Neural progenitor cell (in vitro differentiated cells): ENCODE measurements at regions not wholly inside any gene's neighbourhood (a gene's known extent, or its start where the extent isn't known, plus 50 kb on each side); places are given as distances from the start of the nearest gene placed in this dataset.

Source experiments
- DNase-seq: peaks from one replicate; pipeline ENCODE4 v3.0.0-alpha.2; 2016; ENCODE audit warnings: low spot score
- H2AFZ ChIP-seq: fragments of 200-600 bp; sonication (generic); replicated peaks from 2 replicates; pipeline ENCODE4 v1.6.1; 2016; ENCODE audit warnings: antibody characterized with exemption
- H3F3A ChIP-seq: fragments of 200-600 bp; sonication (generic); 2 replicates; pipeline ENCODE4 v1.6.1; 2016; ENCODE audit warnings: antibody characterized with exemption, low read depth
- H3K27ac ChIP-seq: fragments of 200-600 bp; sonication (generic); 2 replicates; pipeline ENCODE4 v1.5.1; 2016; ENCODE audit warnings: mild to moderate bottlenecking
- H3K27me3 ChIP-seq: fragments of 200-600 bp; sonication (generic); 2 replicates; pipeline ENCODE4 v1.6.1; 2016; ENCODE audit warnings: mild to moderate bottlenecking, moderate library complexity
- H3K36me3 ChIP-seq: fragments of 200-600 bp; sonication (generic); 2 replicates; pipeline ENCODE4 v1.5.1; 2016
- H3K4me1 ChIP-seq: fragments of 200-600 bp; sonication (generic); 2 replicates; pipeline ENCODE4 v1.6.1; 2016; ENCODE audit warnings: mixed run types
- H3K4me2 ChIP-seq: fragments of 200-600 bp; sonication (generic); 2 replicates; pipeline ENCODE4 v1.6.1; 2016
- H3K4me3 ChIP-seq: fragments of 200-600 bp; sonication (generic); 2 replicates; pipeline ENCODE4 v1.5.1; 2016
- H3K79me2 ChIP-seq: fragments of 200-600 bp; sonication (generic); 2 replicates; pipeline ENCODE4 v1.6.1; 2016; ENCODE audit warnings: low read depth
- H3K9ac ChIP-seq: fragments of 200-600 bp; sonication (generic); 2 replicates; pipeline ENCODE4 v1.6.1; 2016
- H3K9me3 ChIP-seq: fragments of 200-600 bp; sonication (generic); 2 replicates; pipeline ENCODE4 v1.5.1; 2016; ENCODE audit warnings: low read depth
- H4K20me1 ChIP-seq: fragments of 200-600 bp; sonication (generic); 2 replicates; pipeline ENCODE4 v1.6.1; 2016; ENCODE audit warnings: low read depth
- H3K27ac Mint-ChIP-seq: 3 replicates; pipeline ENCODE4 v1.8.0; 2021; ENCODE audit warnings: mixed read lengths
- H3K27me3 Mint-ChIP-seq: 2 replicates; pipeline ENCODE4 v1.8.0; 2022; ENCODE audit warnings: low read depth, mild to moderate bottlenecking, inconsistent platforms, moderate library complexity, mixed read lengths; ENCODE audit not compliant: insufficient read depth
- H3K36me3 Mint-ChIP-seq: 3 replicates; pipeline ENCODE4 v1.8.0; 2021; ENCODE audit warnings: mixed read lengths
- H3K4me1 Mint-ChIP-seq: 3 replicates; pipeline ENCODE4 v1.8.0; 2021; ENCODE audit warnings: mixed read lengths
- H3K4me3 Mint-ChIP-seq: 3 replicates; pipeline ENCODE4 v1.8.0; 2021; ENCODE audit warnings: mild to moderate bottlenecking, moderate library complexity, mixed read lengths
- H3K9me3 Mint-ChIP-seq: 3 replicates; pipeline ENCODE4 v1.8.0; 2020; ENCODE audit warnings: mixed read lengths
- CTCF ChIP-seq: fragments of 200-600 bp; sonication (generic); IDR thresholded peaks from 2 replicates; pipeline ENCODE4 v1.5.1; 2017; ENCODE audit warnings: antibody characterized with exemption, mild to moderate bottlenecking
- EZH2 ChIP-seq: fragments of 200-600 bp; sonication (generic); IDR thresholded peaks from 2 replicates; pipeline ENCODE4 v1.6.1; 2017; ENCODE audit warnings: antibody characterized with exemption, mild to moderate bottlenecking, moderate library complexity
- EZH2phosphoT487 ChIP-seq: fragments of 200-600 bp; sonication (generic); IDR thresholded peaks from 2 replicates; pipeline ENCODE4 v1.6.1; 2017; ENCODE audit warnings: antibody characterized with exemption

- H3K9ac ChIP-seq: no peak overlapping the region
- H3K4me1 Mint-ChIP-seq: peaks cover 26% of the 10 kb centered on the region
- H2AFZ ChIP-seq: no peak overlapping the region
- H3K4me3 Mint-ChIP-seq: no peak overlapping the region
- H3K27ac Mint-ChIP-seq: no peak overlapping the region
- H3K9me3 Mint-ChIP-seq: no peaks in the 10 kb centered on the region
- H3K4me1 ChIP-seq: peaks cover 11% of the 10 kb centered on the region
- no peaks in the 10 kb centered on the region for H3K36me3 ChIP-seq
- H4K20me1 ChIP-seq: peaks cover 37% of the 10 kb centered on the region
- TF ChIP-seq CTCF (no peak), EZH2 (no peak), EZH2phosphoT487 (no peak)
- no peak for DNase-seq
- H3F3A ChIP-seq: peaks cover under 1% of the 10 kb centered on the region
- H3K4me3 ChIP-seq: no peak overlapping the region
- no peak overlapping the region for H3K4me2 ChIP-seq
- no peaks in the 10 kb centered on the region for H3K9me3 ChIP-seq
- H3K27me3 Mint-ChIP-seq: no peaks in the 10 kb centered on the region
- peaks cover 54% of the 10 kb centered on the region for H3K79me2 ChIP-seq
- H3K27me3 ChIP-seq: no peaks in the 10 kb centered on the region
- no peak overlapping the region for H3K27ac ChIP-seq
- peaks cover 8% of the 10 kb centered on the region for H3K36me3 Mint-ChIP-seq
Observed at GRCh38 chr2:74036010-74036409, 51.3 kb downstream of the TET3 start.

- no peak overlapping the region for H3K27ac ChIP-seq
- no peak overlapping the region for H2AFZ ChIP-seq
- Mint-ChIP-seq H3K4me1 (peaks cover 20% of the 10 kb centered on the region), H3K9me3 (no peaks in the 10 kb centered on the region), H3K4me3 (no peak overlapping the region), H3K27me3 (no peaks in the 10 kb centered on the region), H3K36me3 (peaks cover 8% of the 10 kb centered on the region), H3K27ac (no peak overlapping the region)
- H3K4me1 ChIP-seq: peaks cover 6% of the 10 kb centered on the region
- no peak overlapping the region for H3K4me3 ChIP-seq
- H3K27me3 ChIP-seq: no peaks in the 10 kb centered on the region
- DNase-seq: no peak
- TF ChIP-seq EZH2 (no peak), EZH2phosphoT487 (no peak), CTCF (no peak)
- H3K9me3 ChIP-seq: no peaks in the 10 kb centered on the region
- H4K20me1 ChIP-seq: peaks cover 36% of the 10 kb centered on the region
- no peaks in the 10 kb centered on the region for H3F3A ChIP-seq
- no peak overlapping the region for H3K9ac ChIP-seq
- H3K79me2 ChIP-seq: peaks cover 52% of the 10 kb centered on the region
- H3K36me3 ChIP-seq: no peaks in the 10 kb centered on the region
- no peak overlapping the region for H3K4me2 ChIP-seq
Observed at GRCh38 chr2:74036450-74037195, 51.9 kb downstream of the TET3 start.

GRCh38 chr2:74037379-74037860 is 52.7 kb downstream of the TET3 start:
- H3K27ac ChIP-seq: no peak overlapping the region
- TF ChIP-seq CTCF: no peak
- TF ChIP-seq EZH2phosphoT487: no peak
- no peak for TF ChIP-seq EZH2
- H3K9me3 Mint-ChIP-seq: no peaks in the 10 kb centered on the region
- H3K4me1 Mint-ChIP-seq: peaks cover 12% of the 10 kb centered on the region
- no peaks in the 10 kb centered on the region for H3F3A ChIP-seq
- H3K36me3 ChIP-seq: no peaks in the 10 kb centered on the region
- no peak overlapping the region for H3K4me2 ChIP-seq
- H3K27me3 ChIP-seq: no peaks in the 10 kb centered on the region
- H4K20me1 ChIP-seq: peaks cover 36% of the 10 kb centered on the region
- peak overlapping the region; percentile 0 for H3K27ac Mint-ChIP-seq
- no peaks in the 10 kb centered on the region for H3K27me3 Mint-ChIP-seq
- H3K9ac ChIP-seq: no peak overlapping the region
- H3K79me2 ChIP-seq: peaks cover 46% of the 10 kb centered on the region
- H3K9me3 ChIP-seq: no peaks in the 10 kb centered on the region
- peaks cover 8% of the 10 kb centered on the region for H3K36me3 Mint-ChIP-seq
- H3K4me3 Mint-ChIP-seq: no peak overlapping the region
- H2AFZ ChIP-seq: no peak overlapping the region
- H3K4me1 ChIP-seq: no peaks in the 10 kb centered on the region
- no peak overlapping the region for H3K4me3 ChIP-seq
- no peak for DNase-seq
